HCT116 (cell line): ENCODE measurements at regions not wholly inside any gene's neighbourhood (a gene's known extent, or its start where the extent isn't known, plus 50 kb on each side); places are given as distances from the start of the nearest gene placed in this dataset.

Source experiments
- ATAC-seq: fragments of 200-7000 bp; cut with Tn5 transposase; 2 replicates; pipeline ENCODE4 v1.9.1; 2020; ENCODE audit warnings: mild to moderate bottlenecking, moderate library complexity
- BruUV-seq: library from RNA; stranded (reverse); fragments of 400-500 nt; replicated peaks from 2 replicates; lab custom pipeline; 2021; lab: Mats Ljungman, UMichigan
- CTCF ChIA-PET: fragments of 300-600 bp; sonication (Branson Sonifier 250); formaldehyde crosslinking; loops from one replicate; lab custom pipeline; 2021; ENCODE audit warnings: antibody characterized with exemption; lab: Charles Lee
- POLR2A ChIA-PET: fragments of 300-600, 350-600 bp; sonication (Branson Sonifier 250); formaldehyde crosslinking; loops from one replicate; lab custom pipeline; 2021; ENCODE audit warnings: antibody characterized with exemption; lab: Charles Lee
- RAD21 ChIA-PET, 2 experiments: fragments of 300-600 bp; sonication (Branson Sonifier 250); formaldehyde crosslinking; loops; one replicate each; lab custom pipeline; 2023; ENCODE audit warnings: low total read pairs in 2 of 2; ENCODE audit not compliant: uncharacterized antibody in 2 of 2, unreplicated experiment in 2 of 2, low non-redundant PET in 1 of 2; lab: Charles Lee
- DNase-seq: peaks from one replicate; pipeline ENCODE4 v3.0.0-alpha.2; 2010; ENCODE audit warnings: low read depth, low spot score
- H2AFZ ChIP-seq: fragments of 200-600 bp; shearing (Covaris generic), sonication (generic); 2 replicates; pipeline ENCODE4 v1.6.1; 2017; ENCODE audit warnings: low read depth, mixed run types, mixed read lengths, antibody characterized with exemption, low read length; ENCODE audit not compliant: poor library complexity, severe bottlenecking
- H3K27ac ChIP-seq: 2 replicates; pipeline ENCODE4 v1.5.1; 2012; ENCODE audit warnings: low read depth, low read length
- H3K27me3 ChIP-seq: fragments of 200-600 bp; sonication (generic); 2 replicates; pipeline ENCODE4 v1.6.1; 2016; ENCODE audit warnings: mixed run types, low read length, mixed read lengths; ENCODE audit not compliant: insufficient read depth
- H3K36me3 ChIP-seq, 2 experiments: fragments of 200-500 bp in 1 of 2; fragments of 200-600 bp in 1 of 2; sonication (Bioruptor generic) in 1 of 2; sonication (generic) in 1 of 2; 2 replicates each; pipeline versions ENCODE4 v1.5.1 to v1.6.1; 2014 to 2016; ENCODE audit warnings: low read length in 2 of 2, inconsistent platforms in 1 of 2, mixed read lengths in 1 of 2, mixed run types in 1 of 2; ENCODE audit not compliant: insufficient read depth in 2 of 2, control insufficient read depth in 1 of 2
- H3K4me1 ChIP-seq, 2 experiments: fragments of 200-600 bp in 1 of 2; sonication (generic) in 1 of 2; 2 replicates each; pipeline versions ENCODE4 v1.5.1 to v1.6.1; 2012 to 2017; ENCODE audit warnings: low read length in 2 of 2, inconsistent platforms in 1 of 2, mild to moderate bottlenecking in 1 of 2, mixed read lengths in 1 of 2, mixed run types in 1 of 2, moderate library complexity in 1 of 2; ENCODE audit not compliant: insufficient read depth in 2 of 2, control insufficient read depth in 1 of 2
- H3K4me2 ChIP-seq: fragments of 200-600 bp; sonication (generic); 2 replicates; pipeline ENCODE4 v1.6.1; 2017; ENCODE audit warnings: mixed run types, low read length, mixed read lengths
- H3K4me3 ChIP-seq, 2 experiments: fragments of 200-600 bp in 1 of 2; sonication (generic) in 1 of 2; replicated peaks in 1 of 2; 2 replicates each; pipeline ENCODE4 v1.5.1; 2011 to 2016; ENCODE audit warnings: low read length in 2 of 2, control low read depth in 1 of 2, low read depth in 1 of 2, mild to moderate bottlenecking in 1 of 2, mixed read lengths in 1 of 2, mixed run types in 1 of 2
- H3K79me2 ChIP-seq: fragments of 200-600 bp; sonication (generic); 2 replicates; pipeline ENCODE4 v1.6.1; 2017; ENCODE audit warnings: mild to moderate bottlenecking, mixed run types, low read length, moderate library complexity, mixed read lengths; ENCODE audit not compliant: insufficient read depth
- H3K9ac ChIP-seq: fragments of 200-600 bp; sonication (generic); 2 replicates; pipeline ENCODE4 v1.6.1; 2016; ENCODE audit warnings: low read length, mixed read lengths
- H3K9me2 ChIP-seq: fragments of 200-600 bp; sonication (generic), shearing (Covaris generic); 2 replicates; pipeline ENCODE4 v1.6.1; 2017; ENCODE audit warnings: mixed run types, mild to moderate bottlenecking, moderate library complexity; ENCODE audit not compliant: insufficient read depth
- H3K9me3 ChIP-seq, 2 experiments: fragments of 200-500 bp in 1 of 2; fragments of 200-600 bp in 1 of 2; sonication (Bioruptor generic) in 1 of 2; sonication (generic) in 1 of 2; 2 replicates each; pipeline ENCODE4 v1.6.1; 2014 to 2017; ENCODE audit warnings: low read length in 2 of 2, mixed read lengths in 2 of 2, inconsistent platforms in 1 of 2, low read depth in 1 of 2, mild to moderate bottlenecking in 1 of 2, mixed run types in 1 of 2, moderate library complexity in 1 of 2; ENCODE audit not compliant: control insufficient read depth in 1 of 2, insufficient read depth in 1 of 2
- H4K20me1 ChIP-seq: fragments of 200-600 bp; sonication (generic), shearing (Covaris generic); 2 replicates; pipeline ENCODE4 v1.6.1; 2017; ENCODE audit warnings: mixed run types, mild to moderate bottlenecking, moderate library complexity; ENCODE audit not compliant: insufficient read depth
- ATF3 ChIP-seq: IDR thresholded peaks from 2 replicates; pipeline ENCODE4 v1.6.1; 2012
- CBX3 ChIP-seq: IDR thresholded peaks from 2 replicates; pipeline ENCODE4 v1.6.1; 2012; ENCODE audit warnings: low read depth
- CEBPB ChIP-seq: IDR thresholded peaks from 2 replicates; pipeline ENCODE4 v1.6.1; 2012; ENCODE audit warnings: low read depth
- CTCF ChIP-seq, 3 experiments: fragments of 200-600 bp in 1 of 3; sonication (generic) in 1 of 3; IDR thresholded peaks in 2 of 3; conservative IDR thresholded peaks in 1 of 3; 2 replicates each; pipeline ENCODE4 v1.5.1; 2012 to 2017; ENCODE audit warnings: low read depth in 2 of 3, low read length in 2 of 3, antibody characterized with exemption in 1 of 3, borderline replicate concordance in 1 of 3, control low read depth in 1 of 3, mild to moderate bottlenecking in 1 of 3, mixed read lengths in 1 of 3, mixed run types in 1 of 3, moderate library complexity in 1 of 3; ENCODE audit not compliant: insufficient read depth in 1 of 3
- EGR1 ChIP-seq: IDR thresholded peaks from 2 replicates; pipeline ENCODE4 v1.6.1; 2012; ENCODE audit warnings: low read depth
- ELF1 ChIP-seq: IDR thresholded peaks from 2 replicates; pipeline ENCODE4 v1.6.1; 2012; ENCODE audit warnings: low read depth, borderline replicate concordance
- EZH2phosphoT487 ChIP-seq: fragments of 200-600 bp; IDR thresholded peaks from 2 replicates; pipeline ENCODE4 v1.6.1; 2018; ENCODE audit warnings: antibody characterized with exemption, borderline replicate concordance
- FOSL1 ChIP-seq: IDR thresholded peaks from 2 replicates; pipeline ENCODE4 v1.6.1; 2012; ENCODE audit warnings: low read depth
- JUND ChIP-seq: IDR thresholded peaks from 2 replicates; pipeline ENCODE4 v1.6.1; 2012
- MAX ChIP-seq: IDR thresholded peaks from 2 replicates; pipeline ENCODE4 v1.6.1; 2012
- POLR2A ChIP-seq: IDR thresholded peaks from 2 replicates; pipeline ENCODE4 v1.7.0; 2011; ENCODE audit warnings: borderline replicate concordance; ENCODE audit not compliant: insufficient read depth, insufficient read length; ENCODE audit errors: extremely low read depth
- RAD21 ChIP-seq: IDR thresholded peaks from 2 replicates; pipeline ENCODE4 v1.6.1; 2012; ENCODE audit warnings: low read depth, mild to moderate bottlenecking
- REST ChIP-seq: IDR thresholded peaks from 2 replicates; pipeline ENCODE4 v1.6.1; 2012; ENCODE audit warnings: low read depth
- SP1 ChIP-seq: IDR thresholded peaks from 2 replicates; pipeline ENCODE4 v1.6.1; 2012; ENCODE audit warnings: low read depth
- SRF ChIP-seq: IDR thresholded peaks from 2 replicates; pipeline ENCODE4 v1.6.1; 2012; ENCODE audit warnings: low read depth
- YY1 ChIP-seq: IDR thresholded peaks from 2 replicates; pipeline ENCODE4 v1.6.1; 2011; ENCODE audit warnings: low read length, low read depth, moderate library complexity, mild to moderate bottlenecking; ENCODE audit not compliant: insufficient replicate concordance; ENCODE audit errors: extremely low read depth
- ZBTB33 ChIP-seq: IDR thresholded peaks from 2 replicates; pipeline ENCODE4 v1.6.1; 2011; ENCODE audit warnings: mild to moderate bottlenecking, low read length, moderate library complexity; ENCODE audit not compliant: insufficient replicate concordance; ENCODE audit errors: extremely low read depth
- ZFX ChIP-seq: fragments of 450-650 bp; IDR thresholded peaks from 2 replicates; pipeline ENCODE4 v1.6.1; 2017
- ZNF274 ChIP-seq: fragments of 200-500 bp; sonication (Bioruptor generic); IDR thresholded peaks from 2 replicates; pipeline ENCODE4 v1.6.1; 2014; ENCODE audit warnings: mild to moderate bottlenecking, low read depth, low read length, inconsistent platforms
- intact Hi-C: fragments of 100-400 bp; cut with micrococcal nuclease; formaldehyde crosslinking; loops from 2 replicates; pipeline ENCODE4 v1.10.0; 2022

- ATAC-seq (no peak), DNase-seq (no peak)
- ChIA-PET POLR2A (no interaction called here), CTCF (no interaction called here), RAD21 (no interaction called here)
- BruUV-seq, result no TSS peak
- H3K27ac ChIP-seq, result no peak overlapping the region
- H3K4me1 ChIP-seq, result no peaks in the 10 kb centered on the region
- no peaks in the 10 kb centered on the region for H3K36me3 ChIP-seq
- no peaks in the 10 kb centered on the region for H3K9me2 ChIP-seq
- no peaks in the 10 kb centered on the region for H3K27me3 ChIP-seq
- H3K9ac ChIP-seq, result no peak overlapping the region
- H3K79me2 ChIP-seq, result no peaks in the 10 kb centered on the region
- no peaks in the 10 kb centered on the region for H3K9me3 ChIP-seq
- TF ChIP-seq ZBTB33, result no peak
- no peak for TF ChIP-seq ELF1
- no peak for TF ChIP-seq EGR1
- no peak for TF ChIP-seq RAD21
- TF ChIP-seq ZNF274, result no peak
- TF ChIP-seq POLR2A, result no peak
- no peak for TF ChIP-seq CTCF (IDR thresholded peaks at IDR 0.05 in 2 of 3, conservative IDR thresholded peaks at IDR 0.05 in 1 of 3; ENCODE audit: borderline replicate concordance in 1 of 3, insufficient read depth in 1 of 3, low read depth in 2 of 3, low read length in 2 of 3)
- TF ChIP-seq ATF3, result no peak
- TF ChIP-seq CBX3, result no peak
- no peak for TF ChIP-seq CEBPB
- TF ChIP-seq SP1, result no peak
- TF ChIP-seq YY1, result no peak
- TF ChIP-seq JUND, result no peak
- no peak for TF ChIP-seq FOSL1
- no peak for TF ChIP-seq ZFX
- no peak for TF ChIP-seq REST
- no peak for TF ChIP-seq MAX
- no peak for TF ChIP-seq EZH2phosphoT487
- no peak for TF ChIP-seq SRF
- H3K4me2 ChIP-seq, result no peak overlapping the region
- H3K4me3 ChIP-seq, result no peak overlapping the region
- H2AFZ ChIP-seq, result no peak overlapping the region
- no peaks in the 10 kb centered on the region for H4K20me1 ChIP-seq
- intact Hi-C loops, result no loop called here
These were observed 434.4 kb upstream of the FAM47C start for GRCh38 chrX:36573720-36574119.
